Skeletal muscle satellite cell (primary cell): ENCODE measurements at regions not wholly inside any gene's neighbourhood (a gene's known extent, or its start where the extent isn't known, plus 50 kb on each side); places are given as distances from the start of the nearest gene placed in this dataset.
"Not testable (repeated sequence)": the region's sequence is repeated elsewhere in the genome, so short reads cannot be mapped to it uniquely, and the experiment has no call there.

ENCODE experiments used
- H3K27me3 ChIP-seq: 2 replicates; pipeline ENCODE4 v1.7.0; 2013; ENCODE audit warnings: low read length; ENCODE audit not compliant: control insufficient read depth, insufficient read depth
- H3K36me3 ChIP-seq: 2 replicates; pipeline ENCODE4 v1.7.0; 2013; ENCODE audit warnings: mild to moderate bottlenecking, control low read depth, low read length; ENCODE audit not compliant: insufficient read depth
- H3K4me1 ChIP-seq: 2 replicates; pipeline ENCODE4 v1.7.0; 2013; ENCODE audit warnings: low read length; ENCODE audit not compliant: control insufficient read depth, insufficient read depth
- H3K4me2 ChIP-seq: 2 replicates; pipeline ENCODE4 v1.7.0; 2013; ENCODE audit warnings: mild to moderate bottlenecking, low read length
- H3K4me3 ChIP-seq: 2 replicates; pipeline ENCODE4 v1.7.0; 2013; ENCODE audit warnings: low read length
- H3K9ac ChIP-seq: 2 replicates; pipeline ENCODE4 v1.7.0; 2013; ENCODE audit warnings: mild to moderate bottlenecking, low read depth, low read length, moderate library complexity
- H3K9me3 ChIP-seq: replicated peaks from 2 replicates; pipeline ENCODE4 v1.7.0; 2013; ENCODE audit warnings: mild to moderate bottlenecking, control low read depth, low read length

DNA sequence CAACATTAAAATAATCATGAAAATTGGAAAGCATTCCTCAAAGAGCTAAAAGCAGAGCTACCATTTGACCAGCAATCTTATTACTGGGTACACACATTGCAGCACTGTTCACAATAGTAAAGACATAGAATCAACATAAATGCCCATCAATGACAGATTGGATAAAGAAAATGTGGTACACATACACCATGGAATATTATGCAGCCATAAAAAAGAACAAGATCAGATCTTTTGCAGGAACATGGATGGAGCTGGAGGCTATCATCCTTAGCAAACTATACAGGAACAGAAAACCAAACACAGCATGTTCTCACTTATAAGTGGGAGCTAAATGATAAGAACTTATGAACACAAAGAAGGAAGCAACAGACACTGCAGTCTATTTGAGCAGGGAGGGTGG is 52.8 kb upstream of the UNC5A start:
- H3K9me3 ChIP-seq, H3K4me1 ChIP-seq, H3K4me2 ChIP-seq, H3K9ac ChIP-seq, H3K36me3 ChIP-seq, H3K27me3 ChIP-seq, H3K4me3 ChIP-seq: not testable (repeated sequence)
